ENCODE measurements at regions not wholly inside any gene's neighbourhood (a gene's known extent, or its start where the extent isn't known, plus 50 kb on each side); places are given as distances from the start of the nearest gene placed in this dataset.

DNA sequence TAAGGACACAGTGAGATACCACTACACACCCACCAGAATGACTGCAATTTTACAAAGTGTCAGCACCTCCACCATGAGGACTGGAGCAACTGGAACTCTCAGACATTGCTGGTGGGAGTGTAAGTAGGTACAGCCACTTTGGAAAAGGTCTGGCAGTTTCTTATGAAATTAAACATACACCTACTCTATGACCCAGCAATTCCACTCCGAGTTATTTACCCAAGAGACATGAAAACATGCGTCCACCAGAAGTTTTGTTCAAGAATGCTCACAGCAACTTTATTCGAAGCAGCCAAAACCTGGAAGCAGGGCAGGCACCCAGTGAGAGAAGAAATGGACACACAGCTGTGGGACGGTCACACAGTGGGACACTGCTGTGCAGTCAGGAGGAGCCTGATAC lies 384.0 kb downstream of the SOX9 start:
- H3K4me3 Mint-ChIP-seq (ENCODE audit: unreplicated experiment) = no peak overlapping the region
- no peaks in the 10 kb centered on the region for H3K27me3 Mint-ChIP-seq (ENCODE audit: unreplicated experiment)
- H3K36me3 Mint-ChIP-seq (ENCODE audit: low read depth, unreplicated experiment) = no peaks in the 10 kb centered on the region
- no peaks in the 10 kb centered on the region for H3K9me3 Mint-ChIP-seq (ENCODE audit: unreplicated experiment)
- DNase-seq (ENCODE audit: low spot score) = no peak
- no peaks in the 10 kb centered on the region for H3K4me1 Mint-ChIP-seq (ENCODE audit: unreplicated experiment)
- TF ChIP-seq, protein P1, sequence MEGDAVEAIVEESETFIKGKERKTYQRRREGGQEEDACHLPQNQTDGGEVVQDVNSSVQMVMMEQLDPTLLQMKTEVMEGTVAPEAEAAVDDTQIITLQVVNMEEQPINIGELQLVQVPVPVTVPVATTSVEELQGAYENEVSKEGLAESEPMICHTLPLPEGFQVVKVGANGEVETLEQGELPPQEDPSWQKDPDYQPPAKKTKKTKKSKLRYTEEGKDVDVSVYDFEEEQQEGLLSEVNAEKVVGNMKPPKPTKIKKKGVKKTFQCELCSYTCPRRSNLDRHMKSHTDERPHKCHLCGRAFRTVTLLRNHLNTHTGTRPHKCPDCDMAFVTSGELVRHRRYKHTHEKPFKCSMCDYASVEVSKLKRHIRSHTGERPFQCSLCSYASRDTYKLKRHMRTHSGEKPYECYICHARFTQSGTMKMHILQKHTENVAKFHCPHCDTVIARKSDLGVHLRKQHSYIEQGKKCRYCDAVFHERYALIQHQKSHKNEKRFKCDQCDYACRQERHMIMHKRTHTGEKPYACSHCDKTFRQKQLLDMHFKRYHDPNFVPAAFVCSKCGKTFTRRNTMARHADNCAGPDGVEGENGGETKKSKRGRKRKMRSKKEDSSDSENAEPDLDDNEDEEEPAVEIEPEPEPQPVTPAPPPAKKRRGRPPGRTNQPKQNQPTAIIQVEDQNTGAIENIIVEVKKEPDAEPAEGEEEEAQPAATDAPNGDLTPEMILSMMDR (IDR thresholded peaks at IDR 0.05; ENCODE audit: unreplicated experiment) = no peak
- H3K27ac Mint-ChIP-seq (ENCODE audit: unreplicated experiment) = no peak overlapping the region

DNA sequence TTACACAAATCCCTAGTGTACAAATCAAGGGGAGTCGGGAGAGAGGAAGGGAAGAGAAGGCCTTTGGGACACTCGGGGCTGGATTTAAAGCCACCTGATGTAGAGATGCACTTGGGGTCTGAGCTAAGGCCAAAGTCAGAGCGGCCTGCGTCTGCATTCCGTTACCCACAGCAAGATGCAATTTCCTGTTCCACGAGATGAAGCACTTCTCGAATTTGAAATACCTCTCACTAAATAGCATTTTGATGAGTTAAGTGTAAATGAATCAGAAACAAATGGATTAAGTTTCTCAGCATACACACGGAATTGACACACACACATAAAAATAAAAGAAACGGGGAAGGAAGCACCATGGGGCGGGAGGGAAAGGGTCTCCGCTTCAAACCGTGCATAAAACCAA lies 386.0 kb downstream of the SOX9 start:
- H3K36me3 Mint-ChIP-seq (ENCODE audit: low read depth, unreplicated experiment) = no peaks in the 10 kb centered on the region
- TF ChIP-seq, protein P1 (IDR thresholded peaks at IDR 0.05; ENCODE audit: unreplicated experiment) = no peak
- no peaks in the 10 kb centered on the region for H3K9me3 Mint-ChIP-seq (ENCODE audit: unreplicated experiment)
- H3K27ac Mint-ChIP-seq (ENCODE audit: unreplicated experiment) = no peak overlapping the region
- no peaks in the 10 kb centered on the region for H3K4me1 Mint-ChIP-seq (ENCODE audit: unreplicated experiment)
- no peak for DNase-seq (ENCODE audit: low spot score)
- no peaks in the 10 kb centered on the region for H3K27me3 Mint-ChIP-seq (ENCODE audit: unreplicated experiment)
- H3K4me3 Mint-ChIP-seq (ENCODE audit: unreplicated experiment) = no peak overlapping the region

DNA sequence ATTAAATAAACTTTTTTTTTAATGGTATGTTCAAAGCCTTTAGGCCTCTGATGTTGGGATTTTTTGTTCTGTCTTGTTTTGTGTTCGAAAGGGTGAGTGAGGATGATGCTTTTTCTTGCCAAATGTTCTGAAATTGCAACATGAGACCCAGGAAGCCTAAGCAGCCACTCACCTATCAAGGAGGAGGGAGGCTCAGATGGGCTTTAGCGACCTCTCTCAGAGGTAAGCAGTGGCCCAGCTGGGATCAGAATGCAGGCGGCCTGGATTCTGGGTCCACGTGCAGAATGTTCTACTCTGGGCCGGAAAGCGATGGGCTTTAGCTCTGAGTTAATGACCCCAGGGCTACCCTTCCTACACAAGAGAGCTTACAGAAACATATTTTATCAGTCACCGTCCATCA lies 386.6 kb downstream of the SOX9 start:
- Mint-ChIP-seq H3K27me3 (ENCODE audit: unreplicated experiment) (no peaks in the 10 kb centered on the region), H3K36me3 (ENCODE audit: low read depth, unreplicated experiment) (no peaks in the 10 kb centered on the region), H3K4me1 (ENCODE audit: unreplicated experiment) (no peaks in the 10 kb centered on the region), H3K9me3 (ENCODE audit: unreplicated experiment) (no peaks in the 10 kb centered on the region), H3K27ac (ENCODE audit: unreplicated experiment) (no peak overlapping the region), H3K4me3 (ENCODE audit: unreplicated experiment) (no peak overlapping the region)
- no peak for DNase-seq (ENCODE audit: low spot score)
- TF ChIP-seq, protein P1 (IDR thresholded peaks at IDR 0.05; ENCODE audit: unreplicated experiment) = no peak

DNA sequence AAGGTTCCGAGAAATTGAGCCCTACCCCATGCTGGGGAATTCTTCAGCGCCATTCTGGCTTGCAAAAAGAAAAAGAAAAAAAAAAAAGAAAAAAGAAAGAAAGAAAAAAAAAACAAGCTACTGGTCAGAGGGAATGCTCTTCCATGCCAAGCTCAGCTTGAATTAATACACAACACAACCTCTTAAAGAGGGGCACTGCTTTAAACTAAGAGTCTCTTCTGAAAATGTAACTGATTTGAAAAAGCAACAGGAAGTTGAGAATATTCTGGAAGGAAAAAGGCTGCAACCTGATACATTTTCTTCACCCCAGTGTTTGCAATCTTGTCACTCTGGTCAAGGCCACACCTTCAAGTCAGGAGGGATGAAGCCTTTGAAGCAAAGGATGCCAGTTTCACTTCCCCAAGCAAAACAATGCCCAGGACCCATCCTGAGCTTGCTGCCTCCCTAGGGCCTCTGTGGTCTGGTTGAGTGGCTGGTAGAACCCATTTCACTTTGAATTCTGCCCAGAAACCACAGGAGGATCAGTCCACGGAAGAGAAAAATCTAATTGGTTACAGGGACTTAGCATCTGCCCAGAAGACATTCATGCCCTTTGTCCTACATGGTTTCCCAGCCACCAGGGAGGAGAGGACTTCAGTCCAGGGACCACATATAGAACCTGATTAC lies 389.7 kb downstream of the SOX9 start:
- Mint-ChIP-seq H3K4me3 (ENCODE audit: unreplicated experiment) (no peak overlapping the region), H3K36me3 (ENCODE audit: low read depth, unreplicated experiment) (no peaks in the 10 kb centered on the region), H3K9me3 (ENCODE audit: unreplicated experiment) (no peaks in the 10 kb centered on the region), H3K4me1 (ENCODE audit: unreplicated experiment) (no peaks in the 10 kb centered on the region), H3K27me3 (ENCODE audit: unreplicated experiment) (no peaks in the 10 kb centered on the region), H3K27ac (ENCODE audit: unreplicated experiment) (no peak overlapping the region)
- no peak for DNase-seq (ENCODE audit: low spot score)
- TF ChIP-seq, protein P1 (IDR thresholded peaks at IDR 0.05; ENCODE audit: unreplicated experiment) = no peak

DNA sequence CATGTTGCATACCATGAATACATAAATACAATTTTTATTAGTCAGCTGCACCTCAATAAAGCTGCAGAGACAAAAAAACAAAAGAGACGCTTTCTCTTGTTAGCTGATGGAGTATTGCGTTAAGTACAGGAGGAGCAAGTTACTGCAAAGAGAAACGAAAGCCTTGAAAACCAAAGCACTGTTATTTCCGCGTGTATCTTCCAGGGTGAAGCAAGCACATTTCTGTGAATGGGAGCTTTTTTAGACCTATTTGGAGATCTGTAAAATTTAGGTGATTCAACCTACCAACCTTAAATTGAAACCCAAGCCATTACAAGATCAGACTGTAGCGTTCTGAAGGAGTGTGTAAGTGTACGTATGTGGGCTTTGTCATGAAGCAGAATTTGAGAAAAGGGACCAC lies 390.4 kb downstream of the SOX9 start:
- H3K9me3 Mint-ChIP-seq (ENCODE audit: unreplicated experiment) = no peaks in the 10 kb centered on the region
- no peaks in the 10 kb centered on the region for H3K27me3 Mint-ChIP-seq (ENCODE audit: unreplicated experiment)
- no peak overlapping the region for H3K4me3 Mint-ChIP-seq (ENCODE audit: unreplicated experiment)
- no peaks in the 10 kb centered on the region for H3K4me1 Mint-ChIP-seq (ENCODE audit: unreplicated experiment)
- no peaks in the 10 kb centered on the region for H3K36me3 Mint-ChIP-seq (ENCODE audit: low read depth, unreplicated experiment)
- no peak for DNase-seq (ENCODE audit: low spot score)
- no peak overlapping the region for H3K27ac Mint-ChIP-seq (ENCODE audit: unreplicated experiment)
- TF ChIP-seq, protein P1 (IDR thresholded peaks at IDR 0.05; ENCODE audit: unreplicated experiment) = no peak
